NCI-H1694 treated with DMSO at 0.1 percent for 48 hours (cell line): ENCODE measurements at regions not wholly inside any gene's neighbourhood (a gene's known extent, or its start where the extent isn't known, plus 50 kb on each side); places are given as distances from the start of the nearest gene placed in this dataset.

Source experiments
- DNase-seq: peaks from one replicate; lab custom pipeline; 2025; lab: John Stamatoyannopoulos, UW

DNA sequence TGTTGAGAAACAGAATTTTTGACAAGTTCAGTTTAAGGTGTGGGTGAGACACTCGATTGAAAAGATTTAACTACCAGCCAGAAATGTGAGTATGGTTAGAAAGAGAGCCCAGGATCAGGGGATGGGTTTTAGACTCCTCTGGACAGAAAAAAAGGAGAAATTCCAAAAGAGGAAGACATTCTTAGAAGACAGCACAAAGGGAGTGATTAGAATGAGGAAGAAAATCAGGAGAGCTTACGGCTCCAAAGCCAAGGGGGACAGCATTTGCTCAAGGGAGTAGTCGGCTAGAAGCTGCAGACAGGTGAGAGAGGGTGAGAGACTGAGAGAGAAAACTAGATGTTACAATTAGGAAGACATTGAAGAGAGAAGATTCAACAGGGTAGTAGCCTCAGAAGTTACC is 166.1 kb downstream of the ADAMTS15 start:
- DNase-seq = no peak

GRCh38 chr11:130615561-130615960 is 167.1 kb downstream of the ADAMTS15 start:
- no peak for DNase-seq

DNA sequence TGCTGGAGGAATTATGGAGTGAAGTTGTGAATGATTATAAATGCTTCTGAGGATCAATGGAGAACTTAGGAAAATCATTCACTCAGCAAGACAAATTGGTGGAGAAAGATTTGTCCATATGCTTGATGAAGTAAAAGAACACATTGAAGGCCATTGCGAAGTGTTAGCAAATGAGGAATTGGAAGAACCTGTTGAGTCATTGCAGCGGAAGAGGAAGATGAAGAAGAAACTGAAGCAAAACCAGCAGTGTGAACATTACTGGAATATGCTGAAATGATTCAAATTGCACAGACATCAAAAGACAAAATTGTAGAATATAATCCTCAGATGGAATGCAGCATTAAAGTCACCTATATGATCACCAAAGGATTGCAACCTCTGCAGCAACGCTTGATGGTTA is 168.1 kb downstream of the ADAMTS15 start:
- no peak for DNase-seq

DNA sequence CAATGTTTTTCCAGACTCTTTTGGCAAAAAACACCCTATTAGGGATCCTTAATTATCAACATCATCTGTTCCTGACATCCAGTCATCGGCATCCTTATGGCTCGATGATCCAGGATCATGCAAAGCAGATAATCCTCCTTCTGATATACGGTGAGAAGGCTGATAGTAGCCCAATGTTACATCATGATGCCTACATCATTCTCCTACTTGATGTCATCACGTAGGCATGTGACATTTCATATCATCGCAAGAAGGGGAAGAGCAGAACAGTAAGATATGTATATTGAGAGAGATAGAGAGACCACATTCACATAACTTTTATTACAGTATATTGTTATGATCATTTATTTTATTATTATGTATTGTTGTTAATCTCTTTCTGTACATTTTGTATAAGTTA is 168.6 kb downstream of the ADAMTS15 start:
- DNase-seq = no peak

DNA sequence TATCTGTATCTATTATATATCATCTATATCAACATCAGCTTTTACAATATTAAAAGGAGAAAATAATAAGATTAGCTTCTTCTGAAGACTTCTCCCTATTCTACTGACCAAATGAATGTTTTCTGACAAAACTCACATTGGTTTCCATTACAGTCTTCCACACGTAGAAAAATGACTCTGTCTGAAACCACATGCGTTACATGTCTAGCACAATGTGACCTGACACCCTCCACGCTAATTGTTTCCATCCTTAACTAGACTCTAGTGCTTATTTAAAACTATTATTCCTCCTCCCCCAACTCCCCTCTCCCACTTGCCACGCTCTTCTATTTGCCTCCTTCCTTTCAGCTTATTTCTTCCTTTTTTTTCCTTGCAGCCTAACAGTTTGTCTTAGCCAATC is 172.1 kb downstream of the ADAMTS15 start:
- DNase-seq = no peak

- no peak for DNase-seq
Measured at GRCh38 chr11:130622141-130622542, 173.7 kb downstream of the ADAMTS15 start.

- no peak for DNase-seq
Measured at GRCh38 chr11:130623670-130624668, 175.5 kb downstream of the ADAMTS15 start.

DNA sequence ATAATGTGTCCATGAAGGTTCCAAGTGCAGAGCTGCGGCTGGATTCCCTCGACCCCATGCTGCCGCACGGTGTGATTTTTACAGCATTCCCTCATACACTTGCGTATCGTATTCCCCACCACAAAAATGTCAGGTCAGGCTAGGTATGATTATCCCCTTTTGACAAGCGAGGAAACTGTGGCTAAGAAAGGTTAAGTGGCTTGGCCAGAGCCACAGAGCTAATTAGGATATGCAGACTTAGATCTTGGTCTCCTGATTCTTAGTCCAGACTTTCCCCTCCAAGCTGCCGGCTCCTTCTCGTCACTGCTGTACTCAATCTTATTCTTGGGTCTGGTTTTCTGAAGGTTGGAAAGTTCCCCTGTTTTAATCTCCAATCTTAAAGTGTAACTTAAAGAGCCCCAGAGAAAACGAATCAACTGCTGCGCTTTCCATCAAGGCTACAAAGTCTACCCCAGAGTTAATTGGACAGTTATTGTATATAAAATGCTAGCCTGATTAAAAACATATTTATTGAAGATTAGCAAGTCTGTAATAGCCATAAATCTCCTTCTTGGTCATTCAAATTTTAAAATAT is 176.6 kb downstream of the ADAMTS15 start:
- DNase-seq = no peak

- peak; percentile 83 for DNase-seq
Measured at GRCh38 chr11:130625578-130626306, 177.3 kb downstream of the ADAMTS15 start.

- no peak for DNase-seq
Measured at GRCh38 chr11:130629039-130629438, 180.6 kb downstream of the ADAMTS15 start.

GRCh38 chr11:130631119-130631518 is 182.7 kb downstream of the ADAMTS15 start:
- DNase-seq = no peak

- no peak for DNase-seq
Measured at GRCh38 chr11:130633466-130633865, 185.0 kb downstream of the ADAMTS15 start.

GRCh38 chr11:130634186-130634585 is 185.7 kb downstream of the ADAMTS15 start:
- no peak for DNase-seq

DNA sequence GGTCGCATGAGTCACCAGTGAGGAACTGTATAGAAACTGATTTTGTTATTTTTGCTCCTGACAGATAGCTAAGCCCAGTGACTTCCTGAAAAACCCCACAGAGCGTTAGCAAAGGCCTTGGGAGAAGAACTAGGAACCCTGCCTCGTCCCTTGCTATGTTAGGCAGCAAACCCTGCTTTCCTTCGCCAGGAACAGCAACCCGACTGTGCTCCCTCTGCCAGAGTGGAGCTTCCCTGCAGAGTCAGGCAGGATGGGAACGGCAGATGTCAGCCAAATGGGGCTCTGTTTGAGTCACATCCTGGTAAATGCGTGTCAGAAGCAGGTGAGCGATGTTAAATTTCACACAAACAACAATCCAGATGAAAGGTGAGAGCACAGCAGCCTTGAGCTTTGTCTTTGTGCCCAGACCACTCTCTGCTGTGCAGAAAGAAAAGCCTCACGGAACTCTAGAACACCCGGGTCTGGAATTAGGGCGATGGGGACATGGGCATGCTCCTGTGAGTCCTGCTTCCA is 186.6 kb downstream of the ADAMTS15 start:
- DNase-seq = no peak

GRCh38 chr11:130635937-130636630 is 187.6 kb downstream of the ADAMTS15 start:
- no peak for DNase-seq

DNA sequence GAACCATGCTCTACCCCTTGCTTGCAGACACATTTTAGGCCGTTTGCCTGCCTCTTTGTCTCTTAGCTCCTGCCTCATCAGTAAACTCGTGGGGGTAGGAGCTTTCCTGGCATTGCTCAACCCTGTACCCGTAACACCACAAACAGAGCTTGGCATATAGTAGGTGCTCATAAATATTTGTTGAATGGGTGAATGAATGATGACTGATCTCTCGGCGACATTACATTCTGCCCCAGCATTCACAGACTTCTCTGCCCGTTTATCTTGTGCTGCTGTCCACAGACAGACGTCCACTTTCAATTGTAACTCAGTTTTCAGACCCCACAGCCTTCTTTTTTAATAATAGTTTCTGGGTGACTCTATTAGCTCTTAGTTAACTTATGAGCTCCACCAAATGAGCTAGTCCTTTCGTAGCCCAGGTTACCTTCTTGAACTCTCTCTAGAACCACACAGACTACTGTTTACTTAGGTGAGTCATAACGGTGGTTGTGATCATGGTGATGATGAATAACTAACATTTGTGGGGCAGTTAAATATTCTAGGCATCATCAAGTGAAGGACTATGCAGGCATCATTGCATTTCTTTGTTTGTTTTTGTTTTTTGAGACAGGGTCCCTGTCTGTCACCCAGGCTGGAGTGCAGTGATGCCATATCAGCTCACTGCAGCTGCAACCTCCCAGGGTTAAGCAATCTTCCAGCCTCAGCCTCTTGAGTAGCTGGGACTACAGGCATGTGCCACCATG is 188.4 kb downstream of the ADAMTS15 start:
- DNase-seq = no peak

DNA sequence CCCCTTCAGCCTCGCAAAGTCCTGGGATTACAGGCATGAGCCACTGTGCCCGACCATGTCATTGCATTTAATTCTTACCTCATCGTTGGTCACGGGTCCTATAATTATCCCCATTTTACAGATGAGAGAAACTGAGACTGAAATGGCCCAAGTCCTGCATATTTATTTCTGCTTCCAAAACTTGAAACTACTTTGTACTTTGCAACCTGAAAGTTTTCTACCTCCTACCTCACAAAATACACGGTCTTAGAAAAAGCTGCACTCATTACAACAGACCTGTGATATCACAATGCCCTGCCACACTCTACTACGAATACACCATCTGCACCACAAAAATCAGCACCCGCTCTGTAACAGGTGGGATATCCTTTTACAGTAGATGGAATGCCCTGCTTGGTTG is 189.1 kb downstream of the ADAMTS15 start:
- DNase-seq = no peak

DNA sequence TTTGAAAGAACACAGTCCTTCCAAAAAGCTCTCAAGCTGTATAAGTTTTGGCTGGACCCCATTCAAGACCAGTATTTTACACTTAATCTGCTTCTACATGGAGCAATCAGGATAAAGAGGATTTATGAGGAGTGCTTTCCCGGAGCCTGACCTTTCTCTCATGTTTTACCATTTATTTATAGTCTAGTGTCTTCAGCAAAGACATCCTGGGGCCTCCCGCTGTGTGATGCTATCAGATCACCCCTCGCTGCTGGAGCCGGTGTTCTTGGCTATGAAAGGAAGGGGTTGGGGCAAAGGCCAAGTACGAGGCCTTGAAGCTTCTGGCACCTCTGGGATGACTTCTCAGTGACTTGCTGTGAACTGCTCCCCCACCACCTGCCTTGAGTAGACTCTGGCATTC is 189.6 kb downstream of the ADAMTS15 start:
- DNase-seq = no peak

DNA sequence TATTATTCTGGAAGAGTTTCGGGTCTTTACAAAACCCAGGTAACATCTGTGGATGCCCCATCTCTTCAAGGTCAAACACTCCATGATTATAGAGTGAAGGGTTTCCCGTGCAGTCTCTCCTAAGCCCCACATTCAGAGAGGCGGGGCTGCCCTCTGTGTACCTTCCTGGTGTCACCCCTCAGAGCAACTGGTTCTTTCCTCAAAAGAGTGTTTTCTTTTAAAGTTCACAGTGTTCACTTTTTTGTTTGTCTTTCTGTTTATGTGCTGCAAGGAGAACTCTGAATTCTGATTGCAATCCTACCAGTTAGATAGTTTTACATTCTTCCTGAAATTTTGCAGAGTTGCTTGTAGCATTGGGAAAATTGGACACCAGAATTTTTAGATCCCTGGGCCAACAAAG is 190.2 kb downstream of the ADAMTS15 start:
- no peak for DNase-seq

DNA sequence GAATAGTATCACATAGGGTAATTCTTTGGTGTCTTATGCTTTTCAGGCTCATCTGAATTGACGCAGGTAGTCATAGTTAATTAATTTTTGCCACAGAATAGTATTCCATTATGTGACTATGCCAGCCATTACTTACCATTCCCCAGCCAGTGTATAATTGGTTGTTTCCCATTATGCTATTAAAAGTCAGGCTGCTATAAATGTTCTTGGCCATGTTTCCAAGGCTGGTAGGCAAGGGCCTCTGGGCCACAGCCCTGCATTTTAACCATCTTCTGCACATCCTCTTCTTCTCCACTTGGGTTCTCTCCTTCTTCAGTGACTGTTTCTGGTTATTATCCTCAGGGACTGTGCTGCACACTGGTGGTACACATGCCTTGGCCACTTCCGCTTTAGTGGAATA is 190.9 kb downstream of the ADAMTS15 start:
- no peak for DNase-seq

GRCh38 chr11:130640526-130640925 is 192.1 kb downstream of the ADAMTS15 start:
- DNase-seq = no peak
